ENCODE measurements at regions not wholly inside any gene's neighbourhood (a gene's known extent, or its start where the extent isn't known, plus 50 kb on each side); places are given as distances from the start of the nearest gene placed in this dataset.
"Not testable (repeated sequence)": the region's sequence is repeated elsewhere in the genome, so short reads cannot be mapped to it uniquely, and the experiment has no call there.

- Mint-ChIP-seq H3K27ac (no peak overlapping the region), H3K36me3 (no peaks in the 10 kb centered on the region), H3K4me3 (no peak overlapping the region)
Observed at GRCh38 chrX:46327566-46328115, 217.6 kb downstream of the ZNF674 start.

DNA sequence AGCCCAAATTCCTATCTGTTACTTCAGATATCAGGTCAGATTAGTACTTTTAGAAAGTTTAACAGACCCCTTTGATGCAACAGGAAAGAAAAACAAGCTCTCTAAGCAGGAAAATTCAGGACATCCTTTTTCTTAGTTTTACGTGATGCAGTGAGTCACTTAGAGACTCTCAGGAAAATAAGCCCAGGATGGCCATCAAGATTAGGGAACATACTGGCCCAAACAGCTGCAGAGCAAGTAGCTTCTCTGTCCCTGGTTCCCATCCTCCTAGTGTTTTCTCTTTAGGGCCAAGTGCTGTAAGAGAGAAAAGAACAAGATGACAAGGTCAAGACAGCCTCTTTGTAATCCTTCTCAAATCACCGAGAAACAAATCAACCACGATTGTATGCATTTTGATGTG, 219.1 kb downstream of the ZNF674 start:
- no peak overlapping the region for H3K4me3 Mint-ChIP-seq
- no peaks in the 10 kb centered on the region for H3K4me1 Mint-ChIP-seq
- H3K27ac Mint-ChIP-seq, result no peak overlapping the region
- H3K27me3 Mint-ChIP-seq, result peaks cover 11% of the 10 kb centered on the region
- peaks cover 0 to 4% (median 0%) of the 10 kb centered on the region in 3 donors for H3K9me3 Mint-ChIP-seq
- no peaks in the 10 kb centered on the region for H3K36me3 Mint-ChIP-seq

More at GRCh38 chrX:46327566-46328115, 217.6 kb downstream of the ZNF674 start:
- Mint-ChIP-seq H3K27me3 (peaks cover 7% of the 10 kb centered on the region), H3K9me3 (peaks cover 0 to 1% (median 0%) of the 10 kb centered on the region in 3 donors), H3K4me1 (no peaks in the 10 kb centered on the region)

GRCh38 chrX:46325312-46325877, 219.8 kb downstream of the ZNF674 start:
- H3K36me3 Mint-ChIP-seq, result no peaks in the 10 kb centered on the region
- H3K27ac Mint-ChIP-seq, result no peak overlapping the region
- no peaks in the 10 kb centered on the region for H3K4me1 Mint-ChIP-seq
- H3K9me3 Mint-ChIP-seq, result peaks cover 0 to 4% (median 0%) of the 10 kb centered on the region in 3 donors
- H3K4me3 Mint-ChIP-seq, result no peak overlapping the region
- H3K27me3 Mint-ChIP-seq, result peaks cover 11% of the 10 kb centered on the region

DNA sequence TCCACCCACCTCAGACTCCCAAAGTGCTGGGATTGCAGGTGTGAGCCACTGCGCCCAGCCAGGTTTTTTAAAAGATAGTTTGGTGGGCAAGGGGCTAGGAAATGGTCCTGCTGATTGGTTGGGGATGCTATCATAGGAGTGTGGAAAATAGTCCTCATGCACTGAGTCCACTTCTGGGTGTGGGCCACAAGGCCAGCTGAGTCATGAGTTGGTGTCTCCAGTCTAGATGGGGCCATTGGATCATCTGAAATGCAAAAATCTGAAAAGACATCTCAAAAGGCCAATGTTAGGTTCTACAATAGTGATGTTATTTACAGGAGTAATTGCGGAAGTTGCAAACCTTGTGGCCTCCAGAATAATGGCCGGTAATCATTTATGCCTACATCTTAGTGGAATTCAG, 221.1 kb downstream of the ZNF674 start:
- H3K27me3 Mint-ChIP-seq, result peaks cover 11% of the 10 kb centered on the region
- H3K4me3 Mint-ChIP-seq, result no peak overlapping the region
- peaks cover 0 to 4% (median 0%) of the 10 kb centered on the region in 3 donors for H3K9me3 Mint-ChIP-seq
- no peak overlapping the region for H3K27ac Mint-ChIP-seq
- no peaks in the 10 kb centered on the region for H3K36me3 Mint-ChIP-seq
- H3K4me1 Mint-ChIP-seq, result no peaks in the 10 kb centered on the region

GRCh38 chrX:46322929-46323328, 222.3 kb downstream of the ZNF674 start:
- H3K9me3 Mint-ChIP-seq, H3K4me1 Mint-ChIP-seq, H3K36me3 Mint-ChIP-seq, H3K27ac Mint-ChIP-seq, H3K4me3 Mint-ChIP-seq: not testable (repeated sequence)
- peaks cover 11% of the 10 kb centered on the region for H3K27me3 Mint-ChIP-seq

GRCh38 chrX:46321676-46322075, 223.5 kb downstream of the ZNF674 start:
- H3K4me3 Mint-ChIP-seq, result no peak overlapping the region
- no peak overlapping the region for H3K27ac Mint-ChIP-seq
- no peaks in the 10 kb centered on the region for H3K4me1 Mint-ChIP-seq
- no peaks in the 10 kb centered on the region for H3K36me3 Mint-ChIP-seq
- peaks cover 0 to 4% (median 0%) of the 10 kb centered on the region in 3 donors for H3K9me3 Mint-ChIP-seq
- peaks cover 9% of the 10 kb centered on the region for H3K27me3 Mint-ChIP-seq

DNA sequence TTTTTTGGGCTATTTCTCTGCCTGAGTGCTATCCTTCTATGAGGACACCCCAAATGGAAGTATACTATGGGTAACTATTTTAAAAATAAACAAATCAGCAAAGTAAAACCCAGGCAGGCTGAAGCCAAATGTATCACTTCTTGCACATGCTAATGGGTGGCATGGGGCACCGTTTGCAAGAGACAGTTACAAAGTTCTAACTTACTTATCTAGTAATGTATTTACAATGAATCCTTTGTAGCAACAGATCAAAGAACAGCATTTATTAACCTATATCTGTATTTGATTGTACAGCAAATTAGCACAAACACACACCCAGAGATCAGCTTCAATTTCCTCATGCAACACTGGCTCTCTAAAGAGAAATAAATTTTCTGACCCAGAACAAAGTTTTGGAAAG, 225.5 kb downstream of the ZNF674 start:
- H3K27me3 Mint-ChIP-seq, result peaks cover 8% of the 10 kb centered on the region
- H3K36me3 Mint-ChIP-seq, result no peaks in the 10 kb centered on the region
- no peak overlapping the region for H3K27ac Mint-ChIP-seq
- H3K9me3 Mint-ChIP-seq, result peaks cover 0 to 3% (median 0%) of the 10 kb centered on the region in 3 donors
- no peaks in the 10 kb centered on the region for H3K4me1 Mint-ChIP-seq
- no peak overlapping the region for H3K4me3 Mint-ChIP-seq

GRCh38 chrX:46318551-46318950, 226.7 kb downstream of the ZNF674 start:
- H3K27ac Mint-ChIP-seq, result no peak overlapping the region
- peaks cover 0 to 3% (median 0%) of the 10 kb centered on the region in 3 donors for H3K9me3 Mint-ChIP-seq
- H3K4me1 Mint-ChIP-seq, result no peaks in the 10 kb centered on the region
- no peaks in the 10 kb centered on the region for H3K36me3 Mint-ChIP-seq
- no peak overlapping the region for H3K4me3 Mint-ChIP-seq
- H3K27me3 Mint-ChIP-seq, result peaks cover 6% of the 10 kb centered on the region

DNA sequence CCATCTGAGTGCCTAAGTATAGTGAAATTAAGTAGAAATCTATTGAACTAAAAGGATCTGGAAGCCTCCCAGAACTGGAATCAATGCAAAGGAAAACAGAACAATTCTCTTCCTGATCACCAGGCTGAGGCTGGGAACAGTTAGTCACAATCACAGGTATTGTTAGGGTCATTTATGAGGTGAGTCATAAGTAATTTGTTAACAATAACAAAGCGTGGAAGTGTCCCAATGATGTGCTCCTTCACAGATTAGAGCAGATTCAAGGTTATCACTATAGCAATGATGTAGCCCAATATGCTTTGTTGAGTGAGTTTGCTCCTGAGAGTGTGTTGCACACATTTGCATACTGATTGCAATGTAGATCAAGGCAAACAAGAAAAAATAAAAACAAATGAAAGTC, 228.1 kb downstream of the ZNF674 start:
- Mint-ChIP-seq H3K36me3 (no peaks in the 10 kb centered on the region), H3K4me1 (no peaks in the 10 kb centered on the region), H3K27ac (no peak overlapping the region), H3K27me3 (peaks cover 6% of the 10 kb centered on the region), H3K9me3 (peaks cover 0 to 3% (median 0%) of the 10 kb centered on the region in 3 donors), H3K4me3 (no peak overlapping the region)

GRCh38 chrX:46311581-46312120, 233.6 kb downstream of the ZNF674 start:
- Mint-ChIP-seq H3K4me3 (no peak overlapping the region), H3K27me3 (peaks cover 6% of the 10 kb centered on the region), H3K36me3 (peaks cover 4% of the 10 kb centered on the region), H3K4me1 (peaks cover 0 to 3% (median 2%) of the 10 kb centered on the region in 3 donors), H3K27ac (no peak overlapping the region), H3K9me3 (no peaks in the 10 kb centered on the region)

DNA sequence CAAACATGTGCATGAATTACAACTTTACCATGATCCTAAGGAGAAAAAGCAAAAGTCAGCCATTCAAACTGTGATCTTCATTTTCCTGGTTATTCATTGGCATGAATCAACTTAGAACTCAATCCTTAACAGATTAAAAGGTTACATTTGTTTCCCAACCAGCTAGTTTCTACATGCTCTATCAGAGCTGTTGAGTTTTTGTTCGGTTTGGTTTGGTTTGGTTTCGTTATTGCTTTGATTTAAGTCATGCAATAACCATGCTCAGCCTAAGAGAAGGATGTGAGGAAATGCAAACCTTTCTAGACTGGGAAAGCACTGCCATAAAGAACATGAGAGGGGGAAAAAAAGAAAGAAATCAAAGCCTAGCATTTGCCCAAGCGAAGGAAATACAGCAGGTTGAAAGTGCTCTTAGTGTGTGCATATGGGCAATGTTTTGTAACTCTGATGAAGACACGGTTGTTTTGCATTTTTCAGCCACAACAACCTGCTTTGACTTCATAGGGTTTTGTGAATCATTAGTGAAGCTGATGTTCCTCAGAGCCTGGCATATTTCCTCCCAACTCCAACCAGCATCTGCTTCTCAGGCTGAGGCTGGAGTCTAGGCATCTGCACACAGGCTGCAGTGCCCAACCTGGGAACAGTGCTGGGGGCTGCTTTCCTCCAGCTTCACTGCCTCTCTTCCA, 234.3 kb downstream of the ZNF674 start:
- Mint-ChIP-seq H3K4me1 (peaks cover 0 to 3% (median 2%) of the 10 kb centered on the region in 3 donors), H3K4me3 (no peak overlapping the region), H3K27me3 (peaks cover 6% of the 10 kb centered on the region), H3K27ac (no peak overlapping the region), H3K36me3 (peaks cover 4% of the 10 kb centered on the region), H3K9me3 (peaks cover 0 to 3% (median 0%) of the 10 kb centered on the region in 3 donors)

GRCh38 chrX:46308110-46308509, 237.1 kb downstream of the ZNF674 start:
- Mint-ChIP-seq H3K4me1 (peaks cover 0 to 3% (median 2%) of the 10 kb centered on the region in 3 donors), H3K4me3 (no peak overlapping the region), H3K27me3 (peaks cover 4% of the 10 kb centered on the region), H3K9me3 (peaks cover 2 to 16% (median 2%) of the 10 kb centered on the region in 3 donors), H3K27ac (no peak overlapping the region), H3K36me3 (peaks cover 4% of the 10 kb centered on the region)

- Mint-ChIP-seq H3K9me3 (peaks cover 2 to 16% (median 2%) of the 10 kb centered on the region in 3 donors), H3K4me3 (no peak overlapping the region), H3K27me3 (no peaks in the 10 kb centered on the region), H3K27ac (no peak overlapping the region), H3K4me1 (peaks cover 0 to 3% (median 2%) of the 10 kb centered on the region in 3 donors), H3K36me3 (peaks cover 4% of the 10 kb centered on the region)
Observed at GRCh38 chrX:46306103-46306502, 239.1 kb downstream of the ZNF674 start.

- Mint-ChIP-seq H3K36me3 (peaks cover 4% of the 10 kb centered on the region), H3K27me3 (no peaks in the 10 kb centered on the region), H3K4me1 (no peaks in the 10 kb centered on the region), H3K9me3 (peaks cover 2 to 16% (median 2%) of the 10 kb centered on the region in 3 donors), H3K4me3 (no peak overlapping the region), H3K27ac (no peak overlapping the region)
Observed at GRCh38 chrX:46305431-46305830, 239.8 kb downstream of the ZNF674 start.

DNA sequence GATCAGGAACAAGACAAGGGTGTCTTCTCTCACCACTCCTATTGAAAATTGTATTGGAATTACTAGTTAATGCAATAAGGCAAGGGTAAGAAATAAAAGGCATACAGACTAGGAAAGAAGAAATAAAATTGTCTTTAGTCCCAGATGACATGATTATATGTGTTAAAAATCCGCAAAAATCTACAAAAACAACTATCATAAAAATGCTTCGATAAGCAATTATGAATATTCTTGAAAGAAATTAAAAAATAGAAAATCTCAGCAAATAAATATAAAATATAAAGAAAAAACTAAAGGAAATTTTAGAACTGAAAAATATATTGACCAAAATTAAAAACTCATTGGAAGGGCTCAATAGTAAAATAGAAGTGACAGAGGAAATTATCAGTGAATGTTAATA, 243.3 kb downstream of the ZNF674 start:
- Mint-ChIP-seq H3K27ac (no peak overlapping the region), H3K36me3 (no peaks in the 10 kb centered on the region), H3K4me1 (no peaks in the 10 kb centered on the region), H3K27me3 (no peaks in the 10 kb centered on the region), H3K4me3 (no peak overlapping the region), H3K9me3 (peaks cover 2 to 16% (median 2%) of the 10 kb centered on the region in 3 donors)
